GM13977 (cell line): ENCODE measurements at regions not wholly inside any gene's neighbourhood (a gene's known extent, or its start where the extent isn't known, plus 50 kb on each side); places are given as distances from the start of the nearest gene placed in this dataset.
"Not testable (repeated sequence)": the region's sequence is repeated elsewhere in the genome, so short reads cannot be mapped to it uniquely, and the experiment has no call there.

Experiments
- DNase-seq: peaks from one replicate; pipeline ENCODE4 v3.0.0; 2012; ENCODE audit warnings: low spot score
- CTCF ChIP-seq: IDR thresholded peaks from 2 replicates; pipeline ENCODE4 v1.5.1; 2012; ENCODE audit warnings: mild to moderate bottlenecking, control low read depth; ENCODE audit not compliant: insufficient read depth; ENCODE audit errors: extremely low read depth, missing control alignments
- in situ Hi-C: fragments of 300-500 bp; cut with MboI; formaldehyde crosslinking; loops from one replicate; pipeline ENCODE4 v1.12.0; 2022; ENCODE audit warnings: low sequenced_read_pairs, low pct_unique_long_range_greater_than_20kb, mixed read lengths, inconsistent platforms; ENCODE audit not compliant: unreplicated experiment

DNA sequence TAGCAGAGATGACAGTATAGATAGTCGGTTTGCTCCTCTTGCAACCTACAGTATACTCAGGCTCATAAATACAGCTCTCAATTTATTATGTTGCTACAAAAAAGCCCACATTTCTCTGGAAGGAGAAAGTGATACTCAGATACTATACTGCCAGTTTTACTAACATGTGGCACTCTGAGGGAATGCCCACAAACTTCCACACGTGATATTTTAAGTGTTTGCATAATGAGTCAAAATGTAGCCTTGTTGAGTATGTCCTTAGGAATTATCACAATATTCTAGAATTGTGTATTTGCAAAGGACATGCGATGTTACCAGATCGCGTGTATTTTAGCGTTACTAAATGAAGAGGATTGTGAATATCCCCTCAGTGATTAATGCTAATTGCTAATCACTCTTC, 929.1 kb downstream of the STIM2 start:
- no peak for DNase-seq
- TF ChIP-seq CTCF: no peak
- in situ Hi-C loops: no loop called here

GRCh38 chr4:27790911-27791310, 930.3 kb downstream of the STIM2 start:
- in situ Hi-C loops: no loop called here
- no peak for TF ChIP-seq CTCF
- DNase-seq: no peak

GRCh38 chr4:27791640-27792039, 931.0 kb downstream of the STIM2 start:
- in situ Hi-C loops: no loop called here
- DNase-seq: no peak
- TF ChIP-seq CTCF: no peak

- in situ Hi-C loops: no loop called here
- no peak for TF ChIP-seq CTCF
These were observed 946.6 kb downstream of the STIM2 start for GRCh38 chr4:27807207-27807606.

DNA sequence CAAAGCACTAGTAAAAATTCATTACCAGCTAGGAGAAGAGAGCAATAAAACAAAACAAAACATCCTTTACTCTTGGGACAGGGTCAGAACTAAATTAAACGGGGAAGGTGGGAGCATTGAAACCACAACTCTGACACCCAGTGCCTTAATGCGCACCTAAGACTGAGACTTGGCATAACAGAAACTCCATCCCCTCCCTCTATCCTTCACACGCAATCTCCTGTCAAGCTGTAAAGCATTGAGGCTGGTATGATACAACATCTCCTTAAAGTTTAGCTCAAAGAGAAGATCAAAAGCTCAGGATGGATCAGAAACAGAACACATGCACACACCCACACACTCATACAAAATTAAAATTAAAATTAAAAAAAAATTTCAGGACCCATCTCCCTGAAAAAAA, 951.3 kb downstream of the STIM2 start:
- in situ Hi-C loops: no loop called here
- no peak for DNase-seq
- TF ChIP-seq CTCF: no peak

More at GRCh38 chr4:27807207-27807606, 946.6 kb downstream of the STIM2 start:
- DNase-seq: no peak

DNA sequence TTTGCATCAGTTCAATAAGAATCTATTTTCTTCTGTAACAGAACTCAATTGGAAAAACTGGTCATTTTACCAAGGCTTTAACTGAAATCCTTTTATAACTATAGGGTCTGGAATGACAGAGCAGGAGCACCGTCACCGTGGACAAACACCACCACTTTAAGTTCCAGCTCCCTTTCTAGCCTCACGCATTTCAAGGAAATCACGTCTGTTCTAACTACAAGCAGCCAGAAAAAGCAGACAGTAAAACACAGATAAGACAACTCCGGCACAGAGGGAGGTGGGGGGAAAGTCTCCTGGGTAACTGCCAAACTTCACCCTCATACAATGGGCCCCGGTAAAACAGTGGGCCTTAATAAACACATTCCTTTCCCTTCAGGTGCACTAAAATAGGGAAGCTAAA, 952.6 kb downstream of the STIM2 start:
- in situ Hi-C loops, DNase-seq: not testable (repeated sequence)

- in situ Hi-C loops: not testable (repeated sequence)
- DNase-seq: peak; percentile 2
These were observed 953.2 kb downstream of the STIM2 start for GRCh38 chr4:27813699-27814425.

- in situ Hi-C loops: no loop called here
- no peak for DNase-seq
- TF ChIP-seq CTCF: no peak
These were observed 958.6 kb downstream of the STIM2 start for GRCh38 chr4:27819246-27819645.
